Mucosa of rectum (tissue), 2 donors: ENCODE measurements at regions not wholly inside any gene's neighbourhood (a gene's known extent, or its start where the extent isn't known, plus 50 kb on each side); places are given as distances from the start of the nearest gene placed in this dataset.

ENCODE experiments used
- H3K27ac ChIP-seq, 2 donors: one replicate each; pipeline ENCODE4 v1.7.0; 2013; ENCODE audit warnings: inconsistent platforms in 2 of 2, low read depth in 2 of 2, low read length in 2 of 2
- H3K27me3 ChIP-seq, 2 donors: one replicate each; pipeline ENCODE4 v1.7.0; 2013; ENCODE audit warnings: low read length in 2 of 2; ENCODE audit not compliant: control insufficient read depth in 2 of 2, insufficient read depth in 2 of 2
- H3K36me3 ChIP-seq, 2 donors: one replicate each; pipeline ENCODE4 v1.7.0; 2013; ENCODE audit warnings: low read length in 2 of 2; ENCODE audit not compliant: control insufficient read depth in 2 of 2, insufficient read depth in 2 of 2
- H3K4me1 ChIP-seq, 2 donors: one replicate each; pipeline ENCODE4 v1.7.0; 2013; ENCODE audit warnings: low read length in 2 of 2, mild to moderate bottlenecking in 1 of 2; ENCODE audit not compliant: control insufficient read depth in 2 of 2, insufficient read depth in 2 of 2
- H3K4me3 ChIP-seq, 2 donors: one replicate each; pipeline ENCODE4 v1.7.0; 2013; ENCODE audit warnings: low read length in 2 of 2
- H3K9ac ChIP-seq, 2 donors: one replicate each; pipeline ENCODE4 v1.7.0; 2013; ENCODE audit warnings: low read length in 2 of 2, low read depth in 1 of 2, mild to moderate bottlenecking in 1 of 2
- H3K9me3 ChIP-seq, 2 donors: one replicate each; pipeline ENCODE4 v1.7.0; 2013; ENCODE audit warnings: low read length in 2 of 2; ENCODE audit not compliant: control insufficient read depth in 2 of 2
- donor health status: healthy.
- donor health status: Normal muscosa, but diverticular disease.

DNA sequence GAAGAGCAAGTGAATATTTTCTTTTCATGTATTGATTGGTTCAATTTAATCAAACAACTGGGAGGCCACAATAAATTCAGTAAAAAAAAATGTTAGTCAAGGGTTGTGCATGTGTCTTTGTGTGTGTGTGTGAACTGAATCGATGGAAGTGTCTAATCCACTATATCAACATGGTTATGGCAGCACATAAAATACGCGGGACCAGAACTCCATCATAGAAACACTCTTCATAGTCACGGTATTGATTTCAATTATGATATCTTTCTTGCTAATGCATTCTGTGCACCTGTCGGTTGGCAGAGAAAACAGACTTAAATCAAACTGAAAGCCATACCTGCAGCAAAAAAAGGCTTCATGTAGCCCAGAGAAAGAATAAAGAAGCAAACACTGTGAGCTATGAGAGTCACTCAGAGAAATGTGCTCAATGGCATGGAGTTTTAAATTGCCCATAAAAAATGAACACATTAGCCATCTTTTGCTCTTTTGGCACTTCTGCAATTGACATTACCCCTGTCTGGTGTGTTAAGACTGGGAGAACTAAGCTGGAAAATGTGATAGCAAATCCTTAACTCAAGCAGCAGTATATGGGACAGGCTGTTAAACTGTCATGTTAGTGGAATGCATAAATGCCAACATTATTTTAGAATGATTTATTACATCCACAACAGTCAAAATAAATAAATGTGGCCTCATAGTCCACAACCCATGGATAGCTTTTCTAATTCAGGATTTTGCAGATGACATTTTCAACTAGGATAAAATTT, 642.4 kb upstream of the C9orf72 start:
- Histone ChIP-seq H3K9me3 (no peaks in the 10 kb centered on the region), H3K36me3 (no peaks in the 10 kb centered on the region), H3K27ac (no peak overlapping the region), H3K4me3 (no peak overlapping the region), H3K4me1 (no peaks in the 10 kb centered on the region), H3K27me3 (no peaks in the 10 kb centered on the region), H3K9ac (no peak overlapping the region)

GRCh38 chr9:28232686-28233085, 659.4 kb upstream of the C9orf72 start:
- H3K27me3 ChIP-seq, result no peaks in the 10 kb centered on the region
- no peak overlapping the region for H3K27ac ChIP-seq
- no peaks in the 10 kb centered on the region for H3K4me1 ChIP-seq
- no peaks in the 10 kb centered on the region for H3K36me3 ChIP-seq
- H3K9me3 ChIP-seq, result no peaks in the 10 kb centered on the region
- H3K9ac ChIP-seq, result no peak overlapping the region
- H3K4me3 ChIP-seq, result no peak overlapping the region

- Histone ChIP-seq H3K9me3 (no peaks in the 10 kb centered on the region), H3K36me3 (no peaks in the 10 kb centered on the region), H3K27ac (no peak overlapping the region), H3K9ac (no peak overlapping the region), H3K4me3 (no peak overlapping the region), H3K27me3 (no peaks in the 10 kb centered on the region), H3K4me1 (no peaks in the 10 kb centered on the region)
Observed at GRCh38 chr9:28234133-28234893, 661.0 kb upstream of the C9orf72 start.

DNA sequence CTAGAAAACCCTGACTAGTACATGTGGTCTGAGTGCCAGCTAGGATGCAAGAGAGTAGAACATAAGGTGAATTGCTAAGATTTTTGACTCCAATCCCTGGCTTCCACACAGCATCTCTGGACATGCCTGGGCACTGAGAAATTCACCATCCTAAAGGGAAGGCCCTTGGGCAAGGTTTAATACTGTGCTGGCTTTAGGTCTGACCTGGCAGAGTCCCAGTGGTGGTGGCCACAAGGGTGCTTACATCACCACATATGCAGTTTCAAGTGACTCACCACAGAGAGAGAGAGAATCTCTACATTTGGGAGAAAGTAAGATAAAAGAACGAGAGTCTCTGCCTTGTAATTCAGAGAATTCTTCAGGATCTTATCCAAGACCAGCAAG, 661.6 kb upstream of the C9orf72 start:
- no peaks in the 10 kb centered on the region for H3K4me1 ChIP-seq
- H3K9me3 ChIP-seq, result no peaks in the 10 kb centered on the region
- no peak overlapping the region for H3K9ac ChIP-seq
- H3K4me3 ChIP-seq, result no peak overlapping the region
- H3K27ac ChIP-seq, result no peak overlapping the region
- H3K36me3 ChIP-seq, result no peaks in the 10 kb centered on the region
- H3K27me3 ChIP-seq, result no peaks in the 10 kb centered on the region

DNA sequence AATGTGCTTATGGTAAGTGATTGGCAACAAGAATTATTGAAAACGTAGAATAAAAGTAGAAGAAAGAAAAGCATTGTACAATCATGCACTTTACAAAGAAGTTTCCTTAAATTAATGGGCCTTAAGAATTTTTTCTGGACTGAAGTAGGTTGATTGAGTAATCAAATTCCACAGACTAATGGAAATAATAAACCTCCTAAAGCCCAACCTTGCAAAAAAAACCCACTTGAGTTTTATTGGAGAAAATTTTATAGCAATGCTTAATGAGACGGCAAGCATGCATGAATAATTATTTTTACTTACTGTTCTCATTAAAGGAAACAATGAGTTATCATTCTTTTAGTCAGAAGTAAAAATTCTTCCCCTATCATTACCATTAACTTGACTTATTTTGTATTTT, 676.1 kb upstream of the C9orf72 start:
- Histone ChIP-seq H3K36me3 (no peaks in the 10 kb centered on the region), H3K4me3 (no peak overlapping the region), H3K9me3 (no peaks in the 10 kb centered on the region), H3K4me1 (no peaks in the 10 kb centered on the region), H3K9ac (no peak overlapping the region), H3K27me3 (no peaks in the 10 kb centered on the region), H3K27ac (no peak overlapping the region)

- Histone ChIP-seq H3K4me1 (no peaks in the 10 kb centered on the region), H3K27me3 (no peaks in the 10 kb centered on the region), H3K9ac (no peak overlapping the region), H3K36me3 (no peaks in the 10 kb centered on the region), H3K9me3 (no peaks in the 10 kb centered on the region), H3K27ac (no peak overlapping the region), H3K4me3 (no peak overlapping the region)
Observed at GRCh38 chr9:28255174-28255573, 681.9 kb upstream of the C9orf72 start.

DNA sequence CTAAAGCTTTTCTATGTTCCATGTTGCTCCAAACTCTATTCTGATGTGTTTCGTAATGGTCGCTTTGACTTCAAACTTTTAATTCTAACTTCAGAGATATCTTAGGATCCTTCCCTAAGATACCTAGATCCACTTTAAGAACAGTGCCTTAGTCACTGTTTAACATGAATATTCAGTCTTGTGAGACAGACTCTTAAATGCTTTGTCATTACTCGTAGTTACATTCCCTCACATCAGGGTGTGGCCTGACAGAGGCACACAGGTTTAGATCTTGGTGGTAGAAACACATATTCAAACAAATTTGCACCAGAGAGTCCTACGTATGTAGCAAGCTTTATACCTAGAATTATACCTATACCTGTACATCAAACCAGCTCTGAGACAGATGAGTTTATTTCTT, 687.0 kb upstream of the C9orf72 start:
- no peak overlapping the region for H3K9ac ChIP-seq
- H3K4me3 ChIP-seq, result no peak overlapping the region
- H3K27ac ChIP-seq, result no peak overlapping the region
- H3K9me3 ChIP-seq, result no peaks in the 10 kb centered on the region
- no peaks in the 10 kb centered on the region for H3K36me3 ChIP-seq
- H3K27me3 ChIP-seq, result no peaks in the 10 kb centered on the region
- H3K4me1 ChIP-seq, result no peaks in the 10 kb centered on the region

DNA sequence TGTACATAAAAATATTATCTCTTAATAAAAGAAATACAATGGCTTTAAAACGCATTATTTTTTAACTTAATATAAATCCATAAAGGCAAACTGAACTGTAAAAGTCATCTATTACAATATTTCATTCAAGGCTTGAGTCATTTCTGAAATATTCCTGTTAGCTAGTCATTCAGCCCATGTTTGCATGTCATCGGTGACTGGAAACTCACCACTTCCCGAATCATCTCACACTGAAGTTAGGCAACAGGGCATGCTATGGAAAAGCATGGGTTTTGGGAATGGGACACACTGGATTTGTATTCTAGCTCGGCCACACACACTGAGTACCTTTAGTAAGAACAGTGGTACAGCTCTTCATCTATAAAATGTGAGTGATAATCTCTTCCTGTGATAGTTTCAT, 691.1 kb upstream of the C9orf72 start:
- no peaks in the 10 kb centered on the region for H3K36me3 ChIP-seq
- no peak overlapping the region for H3K9ac ChIP-seq
- no peaks in the 10 kb centered on the region for H3K27me3 ChIP-seq
- H3K27ac ChIP-seq, result no peak overlapping the region
- no peaks in the 10 kb centered on the region for H3K9me3 ChIP-seq
- no peaks in the 10 kb centered on the region for H3K4me1 ChIP-seq
- H3K4me3 ChIP-seq, result no peak overlapping the region

DNA sequence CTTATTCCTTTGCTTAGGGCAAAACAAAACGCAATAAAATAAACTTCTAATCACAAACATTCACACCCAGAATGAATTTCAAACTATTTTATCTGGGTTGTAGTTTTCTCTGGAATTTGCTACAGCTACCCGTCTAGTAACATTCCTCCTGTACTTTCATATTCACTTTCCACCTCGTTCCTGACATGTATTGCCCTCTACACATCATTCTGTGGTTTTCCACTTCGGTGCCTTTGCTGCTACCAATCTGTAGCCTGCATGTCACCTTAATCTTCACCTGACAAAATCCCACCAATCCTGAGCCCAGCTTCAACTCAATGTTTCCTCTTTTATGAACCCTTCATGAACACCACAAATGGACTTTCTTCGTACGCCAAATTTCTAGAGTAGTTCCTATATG, 694.1 kb upstream of the C9orf72 start:
- H3K9ac ChIP-seq, result no peak overlapping the region
- no peaks in the 10 kb centered on the region for H3K9me3 ChIP-seq
- no peaks in the 10 kb centered on the region for H3K4me1 ChIP-seq
- no peaks in the 10 kb centered on the region for H3K36me3 ChIP-seq
- no peaks in the 10 kb centered on the region for H3K27me3 ChIP-seq
- H3K27ac ChIP-seq, result no peak overlapping the region
- no peak overlapping the region for H3K4me3 ChIP-seq

GRCh38 chr9:28270156-28270555, 696.9 kb upstream of the C9orf72 start:
- no peaks in the 10 kb centered on the region for H3K4me1 ChIP-seq
- H3K36me3 ChIP-seq, result no peaks in the 10 kb centered on the region
- H3K27ac ChIP-seq, result no peak overlapping the region
- no peak overlapping the region for H3K9ac ChIP-seq
- no peak overlapping the region for H3K4me3 ChIP-seq
- no peaks in the 10 kb centered on the region for H3K27me3 ChIP-seq
- no peaks in the 10 kb centered on the region for H3K9me3 ChIP-seq
